Osteocyte (in vitro differentiated cells): ENCODE measurements at regions not wholly inside any gene's neighbourhood (a gene's known extent, or its start where the extent isn't known, plus 50 kb on each side); places are given as distances from the start of the nearest gene placed in this dataset.

Experiments used
- DNase-seq: peaks from one replicate; pipeline ENCODE4 v3.0.0; 2021; ENCODE audit warnings: mixed read lengths; ENCODE audit not compliant: unreplicated experiment; ENCODE audit errors: extremely low spot score
- H3K27ac Mint-ChIP-seq: one replicate; pipeline ENCODE4 v1.8.0; 2021; ENCODE audit warnings: mild to moderate bottlenecking, mixed read lengths; ENCODE audit not compliant: unreplicated experiment
- H3K27me3 Mint-ChIP-seq: one replicate; pipeline ENCODE4 v1.8.0; 2021; ENCODE audit warnings: mixed read lengths; ENCODE audit not compliant: unreplicated experiment
- H3K36me3 Mint-ChIP-seq: one replicate; pipeline ENCODE4 v1.8.0; 2021; ENCODE audit warnings: mixed read lengths; ENCODE audit not compliant: unreplicated experiment
- H3K4me1 Mint-ChIP-seq: one replicate; pipeline ENCODE4 v1.8.0; 2021; ENCODE audit warnings: mixed read lengths; ENCODE audit not compliant: unreplicated experiment
- H3K4me3 Mint-ChIP-seq: one replicate; pipeline ENCODE4 v1.8.0; 2021; ENCODE audit warnings: mild to moderate bottlenecking, moderate library complexity, mixed read lengths; ENCODE audit not compliant: unreplicated experiment
- H3K9me3 Mint-ChIP-seq: one replicate; pipeline ENCODE4 v1.8.0; 2021; ENCODE audit warnings: mixed read lengths; ENCODE audit not compliant: unreplicated experiment
- CTCF ChIP-seq: fragments of 200-600 bp; sonication (generic); IDR thresholded peaks from 2 replicates; pipeline ENCODE4 v1.5.0; 2021; ENCODE audit warnings: antibody characterized with exemption, mild to moderate bottlenecking, moderate library complexity

GRCh38 chr1:117770981-117771531 is 158.4 kb downstream of the GDAP2 start:
- Mint-ChIP-seq H3K27me3 (peaks cover 16% of the 10 kb centered on the region), H3K9me3 (peaks cover 38% of the 10 kb centered on the region), H3K36me3 (peaks cover 3% of the 10 kb centered on the region), H3K4me3 (no peak overlapping the region), H3K27ac (no peak overlapping the region), H3K4me1 (no peaks in the 10 kb centered on the region)
- no peak for DNase-seq
- no peak for TF ChIP-seq CTCF

- TF ChIP-seq CTCF: no peak
- peaks cover 20% of the 10 kb centered on the region for H3K27me3 Mint-ChIP-seq
- H3K9me3 Mint-ChIP-seq: no peaks in the 10 kb centered on the region
- no peak overlapping the region for H3K27ac Mint-ChIP-seq
- H3K4me1 Mint-ChIP-seq: no peaks in the 10 kb centered on the region
- H3K36me3 Mint-ChIP-seq: no peaks in the 10 kb centered on the region
- no peak overlapping the region for H3K4me3 Mint-ChIP-seq
- no peak for DNase-seq
Observed at GRCh38 chr1:117779364-117779763, 150.1 kb downstream of the GDAP2 start.

GRCh38 chr1:117780687-117781475 is 148.5 kb downstream of the GDAP2 start:
- H3K4me1 Mint-ChIP-seq: no peaks in the 10 kb centered on the region
- DNase-seq: no peak
- TF ChIP-seq CTCF: no peak
- H3K36me3 Mint-ChIP-seq: no peaks in the 10 kb centered on the region
- H3K9me3 Mint-ChIP-seq: no peaks in the 10 kb centered on the region
- H3K4me3 Mint-ChIP-seq: no peak overlapping the region
- H3K27ac Mint-ChIP-seq: no peak overlapping the region
- peaks cover 19% of the 10 kb centered on the region for H3K27me3 Mint-ChIP-seq

GRCh38 chr1:117782056-117782455 is 147.4 kb downstream of the GDAP2 start:
- DNase-seq: no peak
- H3K27ac Mint-ChIP-seq: no peak overlapping the region
- no peak for TF ChIP-seq CTCF
- H3K36me3 Mint-ChIP-seq: no peaks in the 10 kb centered on the region
- no peaks in the 10 kb centered on the region for H3K4me1 Mint-ChIP-seq
- H3K9me3 Mint-ChIP-seq: no peaks in the 10 kb centered on the region
- peaks cover 23% of the 10 kb centered on the region for H3K27me3 Mint-ChIP-seq
- H3K4me3 Mint-ChIP-seq: no peak overlapping the region

- Mint-ChIP-seq H3K4me1 (no peaks in the 10 kb centered on the region), H3K4me3 (no peak overlapping the region), H3K9me3 (no peaks in the 10 kb centered on the region), H3K27me3 (peaks cover 24% of the 10 kb centered on the region), H3K27ac (no peak overlapping the region), H3K36me3 (no peaks in the 10 kb centered on the region)
- no peak for DNase-seq
- TF ChIP-seq CTCF: no peak
Observed at GRCh38 chr1:117783606-117784396, 145.6 kb downstream of the GDAP2 start.
